HEK293T (cell line): ENCODE measurements at regions not wholly inside any gene's neighbourhood (a gene's known extent, or its start where the extent isn't known, plus 50 kb on each side); places are given as distances from the start of the nearest gene placed in this dataset.

Source experiments
- BHLHE40 ChIP-seq: fragments of 450-650 bp; IDR thresholded peaks from 2 replicates; pipeline ENCODE4 v1.6.1; 2016; ENCODE audit warnings: mild to moderate bottlenecking, moderate library complexity, borderline replicate concordance
- CTBP1 ChIP-seq: fragments of 450-650 bp; IDR thresholded peaks from 2 replicates; pipeline ENCODE4 v1.6.1; 2016; ENCODE audit warnings: borderline replicate concordance
- ELF4 ChIP-seq: fragments of 450-650 bp; IDR thresholded peaks from 2 replicates; pipeline ENCODE4 v1.6.1; 2017; ENCODE audit warnings: antibody characterized with exemption
- FOXA1 ChIP-seq: fragments of 450-650 bp; IDR thresholded peaks from 2 replicates; pipeline ENCODE4 v1.6.1; 2016; ENCODE audit warnings: mild to moderate bottlenecking
- FOXM1 ChIP-seq: fragments of 450-650 bp; IDR thresholded peaks from 2 replicates; pipeline ENCODE4 v1.6.1; 2017; ENCODE audit warnings: mild to moderate bottlenecking, borderline replicate concordance
- HDGF ChIP-seq: fragments of 450-650 bp; IDR thresholded peaks from 2 replicates; pipeline ENCODE4 v1.6.1; 2017; ENCODE audit warnings: antibody characterized with exemption, borderline replicate concordance
- L3MBTL2 ChIP-seq: fragments of 450-650 bp; conservative IDR thresholded peaks from 2 replicates; pipeline ENCODE4 v1.6.1; 2016; ENCODE audit warnings: mild to moderate bottlenecking
- LEF1 ChIP-seq: fragments of 450-650 bp; IDR thresholded peaks from 2 replicates; pipeline ENCODE4 v1.6.1; 2017; ENCODE audit warnings: mild to moderate bottlenecking, borderline replicate concordance
- SP1 ChIP-seq: fragments of 450-650 bp; IDR thresholded peaks from 2 replicates; pipeline ENCODE4 v1.6.1; 2017
- SUZ12 ChIP-seq: fragments of 450-650 bp; IDR thresholded peaks from 2 replicates; pipeline ENCODE4 v1.6.1; 2016; ENCODE audit warnings: mild to moderate bottlenecking
- TARDBP ChIP-seq: fragments of 450-650 bp; IDR thresholded peaks from 2 replicates; pipeline ENCODE4 v1.6.1; 2016
- TF ChIP-seq, protein P1 (sequence below): fragments of 450-650 bp; IDR thresholded peaks from 2 replicates; pipeline ENCODE4 v1.6.1; 2016

DNA sequence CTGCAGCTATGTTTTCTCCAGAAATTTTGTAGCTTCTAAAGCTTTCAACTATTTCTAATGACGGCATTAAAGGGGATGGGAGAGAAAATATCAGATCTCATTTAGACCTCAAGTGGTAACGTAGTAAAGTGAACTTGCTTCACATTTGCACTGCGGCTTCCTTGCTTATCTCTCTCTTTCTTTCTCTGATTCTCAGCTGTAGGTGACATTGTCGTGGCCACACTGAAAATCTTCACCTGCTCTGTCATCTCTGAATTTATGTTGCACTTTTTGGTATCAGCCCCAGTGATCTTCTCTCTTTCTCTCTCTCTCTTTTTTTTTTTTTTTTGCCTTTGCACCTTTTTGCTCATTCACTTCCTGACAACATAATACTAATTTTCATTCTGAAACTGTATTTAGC is 254.1 kb upstream of the SATB1 start:
- no peak for TF ChIP-seq L3MBTL2
- no peak for TF ChIP-seq FOXM1
- TF ChIP-seq, protein P1, sequence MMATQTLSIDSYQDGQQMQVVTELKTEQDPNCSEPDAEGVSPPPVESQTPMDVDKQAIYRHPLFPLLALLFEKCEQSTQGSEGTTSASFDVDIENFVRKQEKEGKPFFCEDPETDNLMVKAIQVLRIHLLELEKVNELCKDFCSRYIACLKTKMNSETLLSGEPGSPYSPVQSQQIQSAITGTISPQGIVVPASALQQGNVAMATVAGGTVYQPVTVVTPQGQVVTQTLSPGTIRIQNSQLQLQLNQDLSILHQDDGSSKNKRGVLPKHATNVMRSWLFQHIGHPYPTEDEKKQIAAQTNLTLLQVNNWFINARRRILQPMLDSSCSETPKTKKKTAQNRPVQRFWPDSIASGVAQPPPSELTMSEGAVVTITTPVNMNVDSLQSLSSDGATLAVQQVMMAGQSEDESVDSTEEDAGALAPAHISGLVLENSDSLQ: no peak
- TF ChIP-seq FOXA1: no peak
- no peak for TF ChIP-seq BHLHE40
- TF ChIP-seq SP1: no peak
- TF ChIP-seq LEF1: no peak
- no peak for TF ChIP-seq HDGF
- TF ChIP-seq CTBP1: no peak
- TF ChIP-seq ELF4: no peak
- no peak for TF ChIP-seq SUZ12
- TF ChIP-seq TARDBP: no peak
